GM23338 (cell line): ENCODE measurements at regions not wholly inside any gene's neighbourhood (a gene's known extent, or its start where the extent isn't known, plus 50 kb on each side); places are given as distances from the start of the nearest gene placed in this dataset.

Experiments used
- CREB1 ChIP-seq: fragments of 250-450 bp; sonication (Bioruptor Pico); IDR thresholded peaks from 2 replicates; pipeline ENCODE4 v1.5.0; 2020; ENCODE audit warnings: low read depth, mild to moderate bottlenecking, moderate library complexity
- CTCF ChIP-seq, 2 experiments: fragments of 200-600 bp in 1 of 2; sonication (generic) in 1 of 2; conservative IDR thresholded peaks; 2 replicates each; pipeline versions ENCODE4 v1.5.1 to v1.6.1; 2016 to 2017; ENCODE audit warnings: antibody characterized with exemption in 2 of 2, low read depth in 2 of 2, mild to moderate bottlenecking in 2 of 2, moderate library complexity in 1 of 2
- ETS1 ChIP-seq: IDR thresholded peaks from 2 replicates; pipeline ENCODE4 v1.6.1; 2016; ENCODE audit warnings: antibody characterized with exemption
- EZH2 ChIP-seq: fragments of 200-600 bp; sonication (generic); IDR thresholded peaks from one replicate; pipeline ENCODE4 v1.8.0; 2017; ENCODE audit warnings: antibody characterized with exemption, mild to moderate bottlenecking, low read depth; ENCODE audit not compliant: unreplicated experiment
- JUNB ChIP-seq: IDR thresholded peaks from one replicate; pipeline ENCODE4 v1.6.1; 2016; ENCODE audit warnings: antibody characterized with exemption; ENCODE audit not compliant: unreplicated experiment
- POLR2AphosphoS5 ChIP-seq: IDR thresholded peaks from 2 replicates; pipeline ENCODE4 v1.6.1; 2016; ENCODE audit warnings: antibody characterized with exemption, low read depth
- REST ChIP-seq: IDR thresholded peaks from one replicate; pipeline ENCODE4 v1.6.1; 2018; ENCODE audit warnings: antibody characterized with exemption; ENCODE audit not compliant: unreplicated experiment
- ZNF462 ChIP-seq: fragments of 250-450 bp; sonication (Bioruptor Pico); IDR thresholded peaks from 2 replicates; pipeline ENCODE4 v1.5.0; 2020; ENCODE audit warnings: mild to moderate bottlenecking, moderate library complexity

- TF ChIP-seq CTCF (conservative IDR thresholded peaks at IDR 0.05; ENCODE audit: low read depth in 2 of 2) (no peak), POLR2AphosphoS5 (no peak), EZH2 (no peak), REST (no peak), JUNB (no peak), ZNF462 (CRISPR knock-in tag) (no peak), ETS1 (no peak), CREB1 (CRISPR knock-in tag) (no peak)
Observed at GRCh38 chr10:83218205-83218604, 921.1 kb upstream of the GHITM start.
